NCI-H510A treated with DMSO at 0.1 percent for 48 hours (cell line): ENCODE measurements at regions not wholly inside any gene's neighbourhood (a gene's known extent, or its start where the extent isn't known, plus 50 kb on each side); places are given as distances from the start of the nearest gene placed in this dataset.

Experiments used
- DNase-seq: peaks from one replicate; lab custom pipeline; 2025; lab: John Stamatoyannopoulos, UW

DNA sequence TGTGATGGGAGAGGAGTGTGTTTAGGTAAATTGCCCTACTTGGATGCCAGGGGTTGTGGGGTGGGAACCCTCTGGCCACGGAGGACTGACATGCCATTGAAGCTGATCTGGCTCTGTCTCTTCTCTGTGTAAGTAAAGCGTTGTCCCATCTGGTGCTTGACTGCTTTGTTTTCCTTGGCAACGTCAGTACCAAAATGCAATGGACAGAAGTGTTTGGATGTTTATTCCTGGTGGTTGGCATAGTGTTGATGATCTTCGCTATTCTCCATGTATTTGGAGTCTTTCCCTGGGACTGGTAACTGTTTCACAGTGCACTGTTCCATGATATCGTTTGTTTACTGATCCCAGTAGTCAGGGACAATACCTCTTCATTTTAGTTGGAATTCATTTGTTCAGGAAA, 130.5 kb upstream of the MCTP2 start:
- no peak for DNase-seq

DNA sequence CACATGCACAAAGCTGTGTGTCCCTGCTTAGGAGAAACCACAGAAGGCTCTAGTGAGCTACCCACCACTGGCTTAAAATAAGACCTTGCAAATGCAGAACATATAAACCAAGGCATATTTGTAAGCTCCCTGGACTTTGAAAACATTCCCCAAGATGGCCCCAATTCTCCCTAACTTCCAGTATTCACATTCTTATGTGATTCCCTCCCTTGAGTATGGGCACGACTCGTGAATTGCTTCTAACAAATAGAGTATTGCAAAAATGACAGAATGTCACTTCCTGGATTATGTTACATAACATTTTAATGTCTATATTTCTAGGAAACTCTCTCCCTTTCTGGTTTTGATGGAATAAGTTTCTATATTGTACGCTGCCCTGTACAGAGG, 131.8 kb upstream of the MCTP2 start:
- DNase-seq, result no peak

DNA sequence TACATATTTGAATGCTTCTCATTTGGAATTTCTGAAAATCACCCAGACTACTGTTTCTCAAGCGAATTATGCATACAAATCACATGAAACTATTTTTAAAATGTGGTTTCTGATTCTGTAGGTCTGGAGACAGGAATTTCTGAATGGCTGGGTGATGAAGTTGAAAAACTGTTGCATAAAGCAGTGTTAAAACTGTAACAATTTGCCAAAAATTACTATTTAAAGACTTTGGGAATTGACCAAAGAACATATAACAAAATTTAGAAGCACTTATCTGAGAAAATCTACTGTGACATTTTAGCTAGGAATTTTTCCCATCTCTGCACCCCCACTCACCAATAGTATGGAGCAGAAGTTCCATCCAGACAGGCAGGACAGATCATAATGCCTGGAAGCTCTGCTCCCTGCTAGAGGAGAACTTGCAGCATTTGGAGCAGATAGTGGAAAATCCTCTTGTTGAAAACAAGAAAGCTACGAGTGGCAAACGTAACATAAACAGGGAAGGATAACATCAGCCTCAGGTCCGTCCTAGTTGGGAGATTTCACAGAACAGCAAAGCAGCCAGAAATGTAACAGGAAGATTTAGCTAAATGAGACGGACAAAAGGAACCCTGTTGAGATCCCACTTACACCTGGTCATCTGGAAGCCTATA, 132.3 kb upstream of the MCTP2 start:
- DNase-seq, result no peak

DNA sequence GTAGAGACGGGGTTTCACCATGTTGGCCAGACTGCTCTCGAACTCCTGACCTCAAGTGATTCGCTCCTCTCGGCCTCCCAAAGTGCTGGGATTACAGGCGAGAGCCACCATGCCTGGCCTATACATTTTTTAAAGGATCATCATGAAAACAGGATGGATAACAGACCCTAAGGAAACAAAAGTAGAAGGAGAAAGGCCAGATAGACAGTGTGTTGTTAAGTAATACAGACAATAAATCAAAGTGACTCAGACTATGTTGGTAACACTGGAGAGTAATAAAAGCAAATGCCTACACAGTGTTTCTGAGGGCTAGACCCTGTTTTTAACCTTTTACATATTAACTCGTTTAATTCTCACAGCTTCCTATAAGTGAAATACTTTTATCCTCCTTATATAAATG, 133.8 kb upstream of the MCTP2 start:
- no peak for DNase-seq

DNA sequence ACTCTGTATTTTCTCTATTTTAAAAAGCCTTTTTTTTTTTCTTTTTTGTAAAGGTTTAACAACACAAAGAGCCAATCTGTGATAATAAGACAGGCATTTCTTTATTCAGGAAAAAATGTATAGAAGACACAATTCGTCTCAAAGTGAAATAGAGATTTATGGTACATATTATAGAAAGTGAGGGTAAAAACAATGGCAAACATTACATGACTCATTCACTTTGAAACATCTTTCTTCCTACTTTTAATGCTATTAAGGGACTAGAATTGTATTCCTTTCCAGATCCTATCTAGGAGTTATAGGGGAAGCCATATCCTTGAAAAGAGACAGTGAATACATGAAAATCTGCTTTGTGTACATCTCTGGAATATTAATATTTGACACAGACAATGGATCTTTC, 137.1 kb upstream of the MCTP2 start:
- DNase-seq, result no peak

DNA sequence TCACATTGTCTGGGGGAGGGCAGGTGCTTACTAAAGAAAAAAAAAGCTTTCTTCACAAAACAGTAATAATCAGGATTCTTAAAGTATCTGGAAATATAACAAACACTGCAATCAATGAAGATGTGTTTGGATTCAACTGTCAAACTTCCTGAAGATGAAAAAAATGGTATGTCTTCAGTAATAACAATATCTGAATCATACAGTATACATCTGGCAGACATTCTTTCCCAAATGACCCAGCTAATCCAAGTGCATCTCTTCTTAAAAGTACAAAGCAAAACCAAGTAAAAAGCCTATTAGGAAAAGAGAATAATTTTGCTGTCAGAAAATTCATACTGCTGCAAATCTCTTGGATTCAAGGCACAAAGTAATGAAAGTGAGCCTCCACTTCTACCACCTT, 145.0 kb upstream of the MCTP2 start:
- no peak for DNase-seq

DNA sequence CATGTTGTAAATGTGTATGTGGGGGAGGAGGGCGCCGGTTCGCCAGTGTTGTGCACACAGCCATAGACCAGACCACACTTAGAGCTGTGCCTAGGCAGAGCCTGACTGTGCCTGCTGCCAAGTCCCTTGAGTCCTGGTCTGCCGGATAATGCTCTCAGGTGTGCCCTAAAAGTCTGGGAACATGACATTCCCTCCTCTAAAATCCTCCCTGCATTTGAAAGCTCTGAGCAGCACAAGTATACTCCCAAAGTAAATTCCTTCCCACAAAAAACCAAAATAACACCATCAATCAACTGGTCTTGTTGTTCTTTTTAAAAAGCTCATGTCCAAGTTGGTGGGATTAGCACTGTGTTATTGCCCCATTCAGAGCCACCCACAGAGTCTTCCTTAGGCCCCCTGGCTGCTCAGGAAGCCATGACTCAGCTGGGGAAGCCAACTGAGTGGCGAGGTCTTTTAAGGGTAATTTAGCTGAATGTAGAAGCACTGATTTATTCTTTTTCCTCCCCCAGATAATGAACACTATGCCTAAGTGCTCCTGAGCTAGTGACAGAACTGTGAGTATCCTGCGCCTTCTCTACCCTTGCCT, 147.8 kb upstream of the MCTP2 start:
- DNase-seq, result no peak

DNA sequence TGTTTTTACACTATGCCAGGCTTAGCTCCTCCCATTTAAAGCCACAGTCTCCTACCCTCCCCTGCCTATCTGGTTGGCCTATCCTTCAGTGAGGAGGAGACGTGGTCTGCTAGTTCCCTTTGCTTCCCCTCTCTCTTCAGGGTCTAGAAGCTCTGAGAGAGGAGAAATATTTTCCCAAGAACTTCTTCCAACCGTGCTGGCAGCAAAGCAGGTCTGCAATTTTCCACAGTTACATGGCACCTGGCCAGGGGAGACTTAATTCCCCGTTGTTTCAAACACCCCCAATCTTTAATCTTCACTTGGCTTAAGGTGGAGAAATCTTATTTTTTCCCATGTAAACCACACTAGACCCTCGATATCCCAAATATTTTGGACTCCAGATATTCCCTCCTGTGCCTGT, 149.5 kb upstream of the MCTP2 start:
- no peak for DNase-seq

DNA sequence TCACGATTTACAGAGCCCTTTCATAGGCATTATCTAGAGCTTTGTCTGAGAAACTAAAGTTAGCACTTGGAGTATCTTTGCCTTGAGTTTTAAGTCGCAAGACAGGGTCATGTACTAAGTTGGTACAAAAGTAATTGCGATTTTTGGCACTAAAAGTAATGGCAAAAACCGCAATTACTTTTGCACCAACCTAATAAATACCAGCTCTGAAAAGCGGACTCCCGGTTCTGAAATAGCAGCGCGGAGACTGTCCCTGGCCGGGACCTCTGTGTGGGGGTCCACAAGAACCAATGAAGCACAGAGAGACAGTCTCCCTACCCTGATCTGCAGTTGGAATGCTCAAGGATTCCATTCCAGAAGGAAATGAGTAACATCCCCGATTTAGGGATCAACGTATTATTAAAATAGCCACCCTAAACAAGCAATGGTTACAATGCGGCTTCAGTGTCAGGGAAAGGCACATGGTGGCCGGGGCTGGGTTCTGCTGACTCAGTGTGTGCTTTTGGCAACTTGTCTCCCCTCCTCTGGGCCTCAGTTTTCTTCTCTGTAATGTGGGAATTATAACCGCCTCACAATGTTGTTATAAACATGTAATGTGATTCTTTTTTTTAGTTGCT, 150.3 kb upstream of the MCTP2 start:
- no peak for DNase-seq

DNA sequence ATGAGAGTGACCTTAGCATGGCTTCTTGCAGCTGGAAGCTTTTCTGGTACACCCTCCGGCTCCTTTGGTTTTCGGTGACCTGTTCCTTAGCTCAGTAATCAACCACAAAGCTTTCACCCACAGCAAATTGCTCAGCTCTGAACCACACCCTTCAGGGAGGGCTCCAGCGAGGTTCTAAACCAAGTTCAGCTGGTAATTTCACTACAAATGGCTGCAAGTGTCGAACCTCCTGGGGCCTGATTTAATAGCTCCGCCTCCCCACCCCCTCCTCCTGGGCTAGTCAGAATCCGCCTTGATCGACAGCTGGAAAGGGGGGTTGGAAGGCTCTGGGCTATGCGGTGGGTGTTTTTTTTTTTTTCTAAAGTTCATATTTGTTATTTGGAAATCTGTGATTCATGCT, 150.9 kb upstream of the MCTP2 start:
- no peak for DNase-seq

DNA sequence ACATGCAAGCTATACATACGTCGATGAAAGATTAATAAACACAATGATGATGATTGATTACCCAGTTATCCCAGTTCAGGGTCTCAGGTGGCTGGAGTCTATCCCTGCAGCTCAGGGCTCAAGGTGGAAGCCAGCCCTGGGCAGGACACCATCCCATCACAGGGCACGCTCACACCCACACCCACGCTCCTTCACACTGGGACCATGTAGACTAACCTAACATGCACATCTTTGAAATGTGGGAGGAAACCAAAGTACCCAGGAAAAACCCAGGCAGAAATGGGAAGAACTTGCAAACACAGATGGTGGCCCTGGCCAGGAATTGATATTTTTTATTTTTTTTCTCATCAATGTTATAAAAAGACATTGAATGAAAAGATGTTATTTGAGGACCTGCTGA, 151.4 kb upstream of the MCTP2 start:
- DNase-seq, result no peak

DNA sequence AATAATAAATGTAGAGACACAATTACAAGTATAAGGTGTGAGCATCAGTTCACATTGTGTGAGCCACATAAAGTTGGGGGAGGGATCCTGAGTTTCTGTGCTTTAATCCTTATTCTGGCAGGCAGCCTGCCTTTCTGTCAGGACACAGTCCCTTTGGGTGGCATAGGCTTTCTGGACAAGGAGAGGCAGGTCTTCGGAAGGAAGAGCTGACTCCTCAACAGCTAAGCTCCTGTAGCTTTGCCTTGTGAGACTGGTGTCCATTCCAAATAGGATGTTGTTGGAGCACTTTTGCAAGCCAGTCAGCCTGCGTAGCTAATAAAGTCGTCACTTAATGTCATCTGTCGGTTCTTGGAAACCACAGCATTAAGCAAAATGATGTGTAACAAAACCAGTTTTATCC, 151.9 kb upstream of the MCTP2 start:
- no peak for DNase-seq

DNA sequence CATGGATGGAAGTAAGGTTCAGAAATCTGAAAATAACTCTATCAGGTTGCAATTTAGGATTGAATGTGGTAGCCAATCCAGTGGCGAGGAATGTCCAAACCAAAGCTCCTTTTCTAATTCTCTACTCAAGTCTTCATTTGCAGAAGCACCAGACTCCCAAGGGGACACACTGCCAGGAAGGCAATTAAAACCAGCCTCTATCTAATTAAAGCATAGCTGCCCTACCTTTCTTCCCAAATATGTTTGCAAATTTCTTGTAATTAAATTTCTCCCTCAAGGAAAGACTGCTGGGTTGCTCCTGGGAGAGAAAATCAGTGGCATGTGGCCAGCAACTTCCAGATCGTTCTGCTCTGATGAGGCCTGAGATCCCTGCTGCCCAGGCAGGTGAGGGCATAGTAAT, 153.4 kb upstream of the MCTP2 start:
- no peak for DNase-seq

DNA sequence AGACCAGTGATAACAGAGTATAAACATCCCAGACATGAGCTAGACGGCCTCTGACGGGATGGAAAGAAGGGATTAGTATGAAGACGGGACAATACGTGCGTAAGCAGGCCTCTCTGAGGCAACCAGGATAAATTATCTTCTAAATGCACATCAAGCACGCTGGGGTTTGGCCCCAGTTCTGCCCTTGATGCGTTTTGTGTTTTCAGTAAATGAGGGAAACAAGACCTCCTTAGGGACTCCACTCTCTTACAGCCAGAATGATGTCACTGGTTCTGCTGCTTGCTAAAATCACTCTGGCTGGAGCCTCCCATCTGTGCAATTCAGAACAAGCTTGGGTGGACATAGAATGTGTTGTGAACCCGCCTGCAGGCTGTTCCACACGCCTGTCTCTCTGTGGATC, 156.0 kb upstream of the MCTP2 start:
- DNase-seq, result no peak

DNA sequence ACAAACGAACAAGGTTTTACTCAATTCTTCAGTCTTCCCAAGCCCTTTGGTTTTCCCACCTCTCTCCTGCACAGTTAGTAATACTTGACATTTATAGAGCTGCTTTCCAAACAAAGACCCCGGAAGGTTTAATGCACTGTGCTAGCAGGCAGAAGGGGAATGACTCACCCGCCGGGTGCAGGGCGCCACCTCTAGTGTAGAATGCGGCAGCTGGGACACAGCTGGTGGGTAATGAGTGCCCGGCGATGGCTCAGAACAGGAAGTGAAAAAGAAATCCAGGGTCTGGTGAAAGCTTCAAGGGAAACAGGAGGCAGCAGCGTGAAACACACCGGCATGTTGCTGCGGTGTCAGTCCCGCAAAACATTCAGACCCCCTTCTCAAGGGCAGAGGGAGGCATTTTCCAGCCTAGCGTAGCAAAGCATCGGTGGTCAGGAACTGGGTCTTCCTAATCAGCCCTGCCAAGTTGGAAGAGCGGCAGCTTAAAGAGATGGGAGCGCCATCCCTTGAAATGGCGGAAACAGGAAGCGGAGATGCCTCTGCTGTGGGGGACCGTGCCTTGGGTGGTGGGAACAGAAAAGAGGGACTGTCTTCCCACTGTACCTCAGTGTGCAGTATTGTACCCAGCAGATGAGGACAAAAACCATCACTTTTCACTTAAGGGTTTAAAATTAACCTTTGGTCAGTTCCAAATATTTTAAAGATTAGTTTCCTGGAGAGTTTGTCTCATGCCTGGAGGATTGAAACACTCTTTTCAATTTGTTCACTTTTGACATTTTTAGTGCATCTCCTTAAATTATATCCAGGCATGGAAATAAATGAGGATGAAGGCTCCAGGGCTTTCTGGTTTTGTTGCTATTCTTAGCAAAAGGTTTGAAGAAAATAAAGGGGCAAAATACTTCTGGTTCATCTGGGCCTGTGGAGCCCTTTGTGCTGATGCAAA, 160.7 kb upstream of the MCTP2 start:
- DNase-seq, result peak; percentile 40

DNA sequence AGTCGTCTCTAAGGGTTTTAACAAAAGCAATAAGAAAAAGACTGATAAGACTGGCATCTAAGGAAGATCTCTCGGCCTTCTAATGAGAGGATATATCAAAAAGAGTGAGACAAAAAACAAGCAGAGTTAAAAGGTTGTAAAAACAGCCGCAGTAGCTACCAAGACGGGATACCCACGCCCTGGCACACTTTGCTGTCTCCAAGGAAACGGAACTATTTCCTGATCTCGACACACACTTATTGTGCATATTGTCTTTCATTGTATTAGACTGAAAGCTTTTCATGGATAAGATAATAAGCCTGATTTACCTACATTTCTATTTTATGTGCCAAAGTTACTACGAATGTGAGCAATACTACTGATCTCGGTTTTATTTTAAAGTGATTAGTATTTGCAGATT, 161.5 kb upstream of the MCTP2 start:
- peak; percentile 15 for DNase-seq

DNA sequence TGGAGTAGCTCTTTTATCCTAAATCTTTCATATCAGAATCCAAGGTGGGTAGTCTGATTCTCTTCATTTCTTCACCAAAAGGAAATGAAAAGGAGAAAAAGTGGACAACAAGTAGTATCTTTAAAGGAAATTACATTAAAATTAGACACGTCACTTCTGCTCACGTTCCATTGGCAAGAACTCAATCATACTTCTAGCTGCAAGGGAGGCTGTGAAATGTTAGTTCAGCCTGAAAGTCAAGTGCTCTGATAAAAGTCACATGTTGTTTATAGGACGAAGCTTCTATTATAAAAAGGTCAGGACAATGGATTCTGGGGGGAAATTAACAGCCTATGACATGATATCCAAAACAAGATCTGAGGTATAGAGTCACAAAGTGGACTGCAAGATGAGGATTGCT, 164.6 kb upstream of the MCTP2 start:
- DNase-seq, result no peak

DNA sequence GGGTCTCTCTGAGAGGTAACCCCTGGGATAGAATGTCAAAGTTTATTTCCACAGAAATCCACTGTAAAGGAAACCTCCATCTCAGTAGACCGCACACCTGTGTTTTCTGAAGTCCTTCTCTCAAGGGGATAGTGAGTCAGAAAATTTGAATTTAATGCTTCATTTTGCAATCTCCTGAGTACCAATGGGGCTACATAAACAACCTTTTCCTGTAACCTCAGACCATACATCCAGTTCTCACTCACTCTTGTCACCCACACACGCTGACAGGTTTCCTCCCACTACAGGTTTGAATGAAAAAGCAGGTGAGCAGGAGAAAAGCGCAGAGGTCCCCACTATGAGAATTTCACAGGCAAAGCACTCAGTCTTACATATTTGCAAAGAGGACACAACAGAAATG, 165.3 kb upstream of the MCTP2 start:
- no peak for DNase-seq

DNA sequence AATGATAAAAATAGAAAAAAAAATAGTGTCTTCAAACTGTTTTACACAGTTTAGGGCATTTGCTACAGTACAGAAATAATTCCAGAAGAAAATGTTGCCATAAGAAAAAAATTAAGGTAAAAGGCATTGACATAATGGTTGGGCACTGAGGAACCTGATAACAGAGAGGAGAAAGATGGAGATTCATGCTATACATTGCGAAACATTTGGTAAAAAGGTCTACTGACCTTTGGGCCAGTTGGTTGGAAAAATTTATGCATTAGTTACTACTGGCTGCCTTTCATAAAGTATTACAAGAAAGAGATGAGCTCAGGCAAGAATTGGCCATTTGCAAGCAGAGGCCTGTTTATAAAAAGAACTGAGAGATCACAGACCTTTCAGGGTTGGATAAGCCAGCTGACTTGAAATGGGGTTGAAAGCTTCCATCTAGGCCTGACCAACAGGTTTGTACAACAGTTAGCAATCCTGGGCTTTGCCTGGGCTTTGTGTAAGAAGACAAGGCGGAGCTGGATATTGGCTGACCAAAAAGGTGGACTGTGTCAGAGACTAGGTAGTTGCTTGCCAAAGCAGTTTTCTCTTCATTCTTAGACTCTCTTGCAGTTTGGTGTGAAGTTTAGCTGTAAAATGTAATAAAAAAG, 166.6 kb upstream of the MCTP2 start:
- no peak for DNase-seq

DNA sequence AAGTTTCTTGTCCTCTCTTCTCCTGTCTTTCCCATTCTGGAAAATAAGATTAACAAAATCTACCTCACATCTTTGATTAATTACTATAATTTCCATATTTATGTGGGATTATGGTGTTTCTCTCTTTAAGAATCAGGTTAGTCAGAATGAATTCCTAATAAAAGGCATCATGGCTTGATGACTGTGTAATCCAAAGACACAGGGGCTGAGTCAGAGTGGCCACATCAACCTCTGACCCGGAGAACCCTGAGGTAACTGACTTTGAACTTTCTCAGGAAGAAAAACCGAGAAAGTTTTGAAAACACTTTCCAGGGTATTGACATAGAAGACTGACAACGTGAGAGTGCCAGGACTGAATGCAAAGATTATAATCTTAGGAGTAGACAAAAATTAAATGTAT, 170.3 kb upstream of the MCTP2 start:
- no peak for DNase-seq

DNA sequence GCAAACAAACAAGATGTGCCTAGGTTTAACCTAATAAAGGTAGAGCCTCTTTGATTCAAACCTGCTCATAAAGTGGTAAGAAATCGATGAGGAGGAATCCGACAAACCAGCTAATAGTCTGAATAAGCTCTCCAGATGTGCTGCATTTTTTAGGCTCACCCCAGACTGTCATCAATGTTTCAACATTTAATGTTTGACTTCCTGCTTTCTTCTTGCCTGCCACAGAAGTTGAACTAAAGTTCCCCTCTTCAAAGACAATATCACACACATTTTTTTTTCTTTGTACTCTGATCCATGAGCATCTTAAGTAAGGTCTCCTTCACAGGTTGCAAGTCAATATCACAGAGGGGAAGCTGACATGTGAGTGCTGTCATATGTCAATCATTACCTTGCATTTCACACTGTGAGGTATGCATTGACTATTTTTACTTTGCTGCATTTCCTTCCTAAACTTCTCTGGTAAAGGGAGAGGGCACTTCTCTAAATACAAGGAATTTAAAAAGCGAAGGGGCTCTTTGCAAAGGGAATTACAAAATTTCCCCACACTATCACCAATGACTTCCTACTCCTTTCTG, 172.3 kb upstream of the MCTP2 start:
- no peak for DNase-seq

DNA sequence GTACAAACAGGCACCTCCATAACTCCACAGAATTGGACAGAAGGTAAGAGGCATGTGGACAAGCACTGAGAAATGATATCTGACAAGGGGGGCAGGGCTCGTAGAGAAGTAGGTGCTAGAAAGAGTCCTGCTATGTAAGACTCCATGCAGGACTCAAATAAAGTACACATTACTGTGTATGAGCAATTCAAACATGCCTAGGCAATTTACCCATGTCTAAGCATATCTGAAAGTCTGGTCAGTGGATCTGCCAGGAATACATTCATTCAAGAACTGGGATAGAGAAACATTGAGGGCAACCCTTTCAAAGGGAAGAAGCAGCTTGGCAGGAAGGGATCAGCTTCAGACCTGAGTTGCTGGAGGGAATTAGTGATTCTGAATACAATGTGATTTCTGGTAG, 174.1 kb upstream of the MCTP2 start:
- no peak for DNase-seq
